Subcutaneous abdominal adipose tissue (tissue), 5 donors: ENCODE measurements at regions not wholly inside any gene's neighbourhood (a gene's known extent, or its start where the extent isn't known, plus 50 kb on each side); places are given as distances from the start of the nearest gene placed in this dataset.

Experiments used
- H3K27ac ChIP-seq: one replicate; pipeline ENCODE4 v1.7.0; 2013; ENCODE audit warnings: low read depth, mild to moderate bottlenecking, inconsistent platforms, low read length, moderate library complexity
- H3K27me3 ChIP-seq, 5 donors: one replicate each; pipeline ENCODE4 v1.7.0; 2013; ENCODE audit warnings: low read length in 5 of 5, inconsistent platforms in 1 of 5; ENCODE audit not compliant: control insufficient read depth in 5 of 5, insufficient read depth in 4 of 5
- H3K36me3 ChIP-seq, 5 donors: one replicate each; pipeline ENCODE4 v1.7.0; 2013; ENCODE audit warnings: low read length in 5 of 5; ENCODE audit not compliant: control insufficient read depth in 5 of 5, insufficient read depth in 5 of 5
- H3K4me1 ChIP-seq, 5 donors: one replicate each; pipeline ENCODE4 v1.7.0; 2013; ENCODE audit warnings: low read length in 5 of 5, mild to moderate bottlenecking in 3 of 5, moderate library complexity in 1 of 5; ENCODE audit not compliant: control insufficient read depth in 5 of 5, insufficient read depth in 5 of 5
- H3K4me3 ChIP-seq, 5 donors: one replicate each; pipeline ENCODE4 v1.7.0; 2013; ENCODE audit warnings: low read length in 5 of 5, low read depth in 1 of 5
- H3K9ac ChIP-seq, 5 donors: one replicate each; pipeline ENCODE4 v1.7.0; 2013; ENCODE audit warnings: low read length in 5 of 5, mild to moderate bottlenecking in 4 of 5, moderate library complexity in 3 of 5
- H3K9me3 ChIP-seq, 5 donors: one replicate each; pipeline ENCODE4 v1.7.0; 2013; ENCODE audit warnings: low read length in 5 of 5; ENCODE audit not compliant: control insufficient read depth in 5 of 5
- donor health status: healthy.
- donor health status: healthy.
- donor health status: healthy.
- donor health status: healthy.
- donor health status: healthy.

- no peaks in the 10 kb centered on the region for H3K4me1 ChIP-seq
- H3K36me3 ChIP-seq = no peaks in the 10 kb centered on the region
- no peaks in the 10 kb centered on the region for H3K9me3 ChIP-seq
- H3K4me3 ChIP-seq = no peak overlapping the region
- no peaks in the 10 kb centered on the region for H3K27me3 ChIP-seq
- no peak overlapping the region for H3K9ac ChIP-seq
- no peak overlapping the region for H3K27ac ChIP-seq
Observed at GRCh38 chrX:5829469-5829868, 399.2 kb downstream of the NLGN4X start.

GRCh38 chrX:5829060-5829459, 399.6 kb downstream of the NLGN4X start:
- H3K9ac ChIP-seq = no peak overlapping the region
- H3K36me3 ChIP-seq = no peaks in the 10 kb centered on the region
- H3K4me1 ChIP-seq = no peaks in the 10 kb centered on the region
- no peak overlapping the region for H3K4me3 ChIP-seq
- H3K27me3 ChIP-seq = no peaks in the 10 kb centered on the region
- no peaks in the 10 kb centered on the region for H3K9me3 ChIP-seq
- no peak overlapping the region for H3K27ac ChIP-seq

GRCh38 chrX:5823903-5824302, 404.8 kb downstream of the NLGN4X start:
- no peaks in the 10 kb centered on the region for H3K9me3 ChIP-seq
- no peak overlapping the region for H3K27ac ChIP-seq

GRCh38 chrX:5810636-5811035, 418.0 kb downstream of the NLGN4X start:
- H3K27me3 ChIP-seq = no peaks in the 10 kb centered on the region

More at GRCh38 chrX:5823903-5824302, 404.8 kb downstream of the NLGN4X start:
- Histone ChIP-seq H3K4me1 (no peaks in the 10 kb centered on the region), H3K27me3 (no peaks in the 10 kb centered on the region), H3K4me3 (no peak overlapping the region), H3K9ac (no peak overlapping the region), H3K36me3 (no peaks in the 10 kb centered on the region)

GRCh38 chrX:5807181-5807580, 421.5 kb downstream of the NLGN4X start:
- H3K4me1 ChIP-seq = no peaks in the 10 kb centered on the region
- no peaks in the 10 kb centered on the region for H3K27me3 ChIP-seq
- H3K27ac ChIP-seq = no peak overlapping the region
- no peaks in the 10 kb centered on the region for H3K36me3 ChIP-seq
- no peak overlapping the region for H3K4me3 ChIP-seq
- H3K9me3 ChIP-seq = peaks cover 0 to 9% (median 4%) of the 10 kb centered on the region in 5 donors
- H3K9ac ChIP-seq = no peak overlapping the region

More at GRCh38 chrX:5810636-5811035, 418.0 kb downstream of the NLGN4X start:
- H3K4me1 ChIP-seq = no peaks in the 10 kb centered on the region
- no peak overlapping the region for H3K9ac ChIP-seq
- H3K4me3 ChIP-seq = no peak overlapping the region
- no peaks in the 10 kb centered on the region for H3K36me3 ChIP-seq
- no peak overlapping the region for H3K27ac ChIP-seq
- peaks cover 0 to 5% (median 3%) of the 10 kb centered on the region in 5 donors for H3K9me3 ChIP-seq

GRCh38 chrX:5802391-5802790, 426.3 kb downstream of the NLGN4X start:
- Histone ChIP-seq H3K9ac (no peak overlapping the region), H3K27me3 (no peaks in the 10 kb centered on the region), H3K4me3 (no peak overlapping the region), H3K36me3 (no peaks in the 10 kb centered on the region), H3K9me3 (peaks cover 0 to 9% (median 4%) of the 10 kb centered on the region in 5 donors), H3K4me1 (no peaks in the 10 kb centered on the region), H3K27ac (no peak overlapping the region)

GRCh38 chrX:5791721-5792120, 436.9 kb downstream of the NLGN4X start:
- Histone ChIP-seq H3K9ac (no peak overlapping the region), H3K4me3 (no peak overlapping the region), H3K9me3 (peaks cover 0 to 2% (median 0%) of the 10 kb centered on the region in 5 donors), H3K36me3 (no peaks in the 10 kb centered on the region), H3K4me1 (no peaks in the 10 kb centered on the region), H3K27ac (no peak overlapping the region), H3K27me3 (no peaks in the 10 kb centered on the region)

GRCh38 chrX:5788910-5789309, 439.8 kb downstream of the NLGN4X start:
- Histone ChIP-seq H3K27me3 (no peaks in the 10 kb centered on the region), H3K4me3 (no peak overlapping the region), H3K36me3 (no peaks in the 10 kb centered on the region), H3K9me3 (no peaks in the 10 kb centered on the region), H3K4me1 (no peaks in the 10 kb centered on the region), H3K27ac (no peak overlapping the region), H3K9ac (no peak overlapping the region)

GRCh38 chrX:5780821-5781220, 447.8 kb downstream of the NLGN4X start:
- H3K9ac ChIP-seq = no peak overlapping the region
- peaks cover 0 to 4% (median 0%) of the 10 kb centered on the region in 5 donors for H3K9me3 ChIP-seq
- no peaks in the 10 kb centered on the region for H3K27me3 ChIP-seq
- H3K4me3 ChIP-seq = no peak overlapping the region
- no peaks in the 10 kb centered on the region for H3K36me3 ChIP-seq
- no peaks in the 10 kb centered on the region for H3K4me1 ChIP-seq
- no peak overlapping the region for H3K27ac ChIP-seq

GRCh38 chrX:5775846-5776430, 452.7 kb downstream of the NLGN4X start:
- Histone ChIP-seq H3K9ac (no peak overlapping the region), H3K4me3 (no peak overlapping the region), H3K9me3 (peaks cover 0 to 4% (median 0%) of the 10 kb centered on the region in 5 donors), H3K27me3 (no peaks in the 10 kb centered on the region), H3K4me1 (no peaks in the 10 kb centered on the region), H3K27ac (no peak overlapping the region), H3K36me3 (no peaks in the 10 kb centered on the region)
